ENCODE measurements at regions not wholly inside any gene's neighbourhood (a gene's known extent, or its start where the extent isn't known, plus 50 kb on each side); places are given as distances from the start of the nearest gene placed in this dataset. TPM values are rescaled to one million over a fixed set of nuclear protein-coding genes. Genes with fewer than 3 reads are reported as not detected.

- TF ChIP-seq E2F5 (CRISPR knock-in tag; IDR thresholded peaks at IDR 0.05) = no peak
- TF ChIP-seq FOXK2 (conservative IDR thresholded peaks at IDR 0.05 in 1 of 2, IDR thresholded peaks at IDR 0.05 in 1 of 2; ENCODE audit: low read depth in 2 of 2) = peak in 1 of 2 experiments; percentile 49; a peak in 1 of 4 replicates
- TF ChIP-seq E2F6 (IDR thresholded peaks at IDR 0.05; ENCODE audit: borderline replicate concordance in 1 of 2, extremely low read depth in 1 of 2, insufficient read depth in 1 of 2, insufficient read length in 1 of 2, low read depth in 1 of 2, low read length in 1 of 2, poor library complexity in 1 of 2, severe bottlenecking in 1 of 2) = peak in 1 of 2 experiments; percentile 75
- no peak for TF ChIP-seq GTF3C2 (IDR thresholded peaks at IDR 0.05; ENCODE audit: borderline replicate concordance, extremely low read depth, insufficient read length)
- TF ChIP-seq RAD51 (IDR thresholded peaks at IDR 0.05; ENCODE audit: borderline replicate concordance, low read depth) = 0 out of 2 replicates have a peak, but pooled peaks have one; percentile 39
- no peak for TF ChIP-seq SUPT5H (IDR thresholded peaks at IDR 0.05)
- 0 out of 2 replicates have a peak, but pooled peaks have one; percentile 10 for TF ChIP-seq TEAD4 (IDR thresholded peaks at IDR 0.05; ENCODE audit: low read length)
- no peak for TF ChIP-seq TEAD4 (CRISPR knock-in tag; IDR thresholded peaks at IDR 0.05; ENCODE audit: borderline replicate concordance)
- TF ChIP-seq TFAM (CRISPR knock-in tag; conservative IDR thresholded peaks at IDR 0.05) = no peak
Measured at GRCh38 chr7:4631380-4632179, 50.5 kb upstream of the FOXK1 start (continued).

Small RNAs in the stretch of these regions (small RNA-seq; reads per million reads assigned to genes)
- gene CYP3A54P = not detected

Measured in K562 (cell line).